Esophagus squamous epithelium (tissue), 5 donors: ENCODE measurements at regions not wholly inside any gene's neighbourhood (a gene's known extent, or its start where the extent isn't known, plus 50 kb on each side); places are given as distances from the start of the nearest gene placed in this dataset.

Experiments
- DNase-seq: peaks from one replicate; lab custom pipeline; 2025; lab: John Stamatoyannopoulos, UW
- H3K27ac ChIP-seq, 4 donors: fragments of 200-600 bp; sonication (generic); one replicate each; pipeline ENCODE4 v1.5.1; 2016 to 2019; ENCODE audit warnings: mild to moderate bottlenecking in 1 of 4
- H3K27me3 ChIP-seq, 4 donors: fragments of 200-600 bp; sonication (generic); 1 replicate in 3 of 4; 2 replicates in 1 of 4; pipeline versions ENCODE4 v1.5.1 to v1.6.0; 2017 to 2021; ENCODE audit warnings: antibody characterized with exemption in 1 of 4
- H3K36me3 ChIP-seq, 3 donors: fragments of 200-600 bp; sonication (generic); one replicate each; pipeline ENCODE4 v1.5.1; 2016 to 2019
- H3K4me1 ChIP-seq, 3 donors: fragments of 200-600 bp; sonication (generic); one replicate each; pipeline ENCODE4 v1.5.1; 2017 to 2019
- H3K4me3 ChIP-seq, 4 donors: fragments of 200-600 bp; sonication (generic); 1 replicate in 3 of 4; 2 replicates in 1 of 4; pipeline ENCODE4 v1.5.1; 2016 to 2019; ENCODE audit warnings: mild to moderate bottlenecking in 2 of 4, moderate library complexity in 1 of 4
- H3K9me3 ChIP-seq, 3 donors: fragments of 200-600 bp; sonication (generic); one replicate each; pipeline ENCODE4 v1.5.1; 2016 to 2019
- POLR2A ChIP-seq, 4 donors: fragments of 450-650 bp; IDR thresholded peaks; one replicate each; pipeline ENCODE4 v1.6.1; 2017; ENCODE audit warnings: antibody characterized with exemption in 4 of 4, mild to moderate bottlenecking in 4 of 4, moderate library complexity in 3 of 4
- WGBS, 2 donors: methylation state at CpG; one replicate each; pipeline ENCODE4 v1.1.5; 2018; 5-methylcytosine and 5-hydroxymethylcytosine counted together
- intact Hi-C: fragments of 100-400 bp; cut with DNase I; formaldehyde crosslinking; loops from one replicate; pipeline ENCODE4 v1.15.0; 2022
- TF ChIP-seq, protein P1 (sequence below), 6 experiments: fragments of 450-650 bp in 4 of 6; fragments of 200-600 bp in 2 of 6; sonication (generic) in 2 of 6; IDR thresholded peaks; one replicate each; pipeline ENCODE4 v1.5.1; 2016 to 2019; ENCODE audit warnings: antibody characterized with exemption in 6 of 6, mild to moderate bottlenecking in 4 of 6, moderate library complexity in 4 of 6
- donor health status: DM: yes; HTN: yes; CAD: no.

DNA sequence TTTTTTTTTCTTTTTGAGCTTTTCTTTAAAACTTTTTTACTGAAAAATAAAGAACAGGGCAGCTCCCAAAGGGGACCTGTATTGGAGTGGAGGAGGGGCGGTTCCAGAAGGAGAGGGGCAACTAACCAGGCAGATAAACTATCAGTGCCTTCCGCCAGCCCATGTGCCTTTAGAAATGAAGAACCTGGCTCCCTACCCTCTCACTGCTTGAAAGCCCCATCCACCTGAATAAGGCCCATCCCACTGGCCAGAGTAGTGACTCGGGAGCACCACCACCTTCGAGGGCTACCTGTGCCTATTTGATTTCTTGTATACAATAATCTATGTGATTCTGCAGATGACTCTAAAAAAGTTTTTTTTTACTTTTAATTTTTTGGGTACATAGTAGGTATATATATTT is 276.7 kb downstream of the PSAT1 start:
- 64 to 85% methylated on average over 4 of the region's 4 CpGs for WGBS, 2 donors
- no peaks in the 10 kb centered on the region for H3K36me3 ChIP-seq
- no peak overlapping the region for H3K27ac ChIP-seq
- H3K4me1 ChIP-seq: peaks cover 0 to 36% (median 0%) of the 10 kb centered on the region in 3 donors
- intact Hi-C loops: no loop called here
- no peaks in the 10 kb centered on the region for H3K27me3 ChIP-seq
- no peak overlapping the region for H3K4me3 ChIP-seq
- H3K9me3 ChIP-seq: no peaks in the 10 kb centered on the region
- TF ChIP-seq POLR2A (IDR thresholded peaks at IDR 0.05): no peak
- TF ChIP-seq, protein P1, sequence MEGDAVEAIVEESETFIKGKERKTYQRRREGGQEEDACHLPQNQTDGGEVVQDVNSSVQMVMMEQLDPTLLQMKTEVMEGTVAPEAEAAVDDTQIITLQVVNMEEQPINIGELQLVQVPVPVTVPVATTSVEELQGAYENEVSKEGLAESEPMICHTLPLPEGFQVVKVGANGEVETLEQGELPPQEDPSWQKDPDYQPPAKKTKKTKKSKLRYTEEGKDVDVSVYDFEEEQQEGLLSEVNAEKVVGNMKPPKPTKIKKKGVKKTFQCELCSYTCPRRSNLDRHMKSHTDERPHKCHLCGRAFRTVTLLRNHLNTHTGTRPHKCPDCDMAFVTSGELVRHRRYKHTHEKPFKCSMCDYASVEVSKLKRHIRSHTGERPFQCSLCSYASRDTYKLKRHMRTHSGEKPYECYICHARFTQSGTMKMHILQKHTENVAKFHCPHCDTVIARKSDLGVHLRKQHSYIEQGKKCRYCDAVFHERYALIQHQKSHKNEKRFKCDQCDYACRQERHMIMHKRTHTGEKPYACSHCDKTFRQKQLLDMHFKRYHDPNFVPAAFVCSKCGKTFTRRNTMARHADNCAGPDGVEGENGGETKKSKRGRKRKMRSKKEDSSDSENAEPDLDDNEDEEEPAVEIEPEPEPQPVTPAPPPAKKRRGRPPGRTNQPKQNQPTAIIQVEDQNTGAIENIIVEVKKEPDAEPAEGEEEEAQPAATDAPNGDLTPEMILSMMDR (IDR thresholded peaks at IDR 0.05): no peak
- DNase-seq: no peak

DNA sequence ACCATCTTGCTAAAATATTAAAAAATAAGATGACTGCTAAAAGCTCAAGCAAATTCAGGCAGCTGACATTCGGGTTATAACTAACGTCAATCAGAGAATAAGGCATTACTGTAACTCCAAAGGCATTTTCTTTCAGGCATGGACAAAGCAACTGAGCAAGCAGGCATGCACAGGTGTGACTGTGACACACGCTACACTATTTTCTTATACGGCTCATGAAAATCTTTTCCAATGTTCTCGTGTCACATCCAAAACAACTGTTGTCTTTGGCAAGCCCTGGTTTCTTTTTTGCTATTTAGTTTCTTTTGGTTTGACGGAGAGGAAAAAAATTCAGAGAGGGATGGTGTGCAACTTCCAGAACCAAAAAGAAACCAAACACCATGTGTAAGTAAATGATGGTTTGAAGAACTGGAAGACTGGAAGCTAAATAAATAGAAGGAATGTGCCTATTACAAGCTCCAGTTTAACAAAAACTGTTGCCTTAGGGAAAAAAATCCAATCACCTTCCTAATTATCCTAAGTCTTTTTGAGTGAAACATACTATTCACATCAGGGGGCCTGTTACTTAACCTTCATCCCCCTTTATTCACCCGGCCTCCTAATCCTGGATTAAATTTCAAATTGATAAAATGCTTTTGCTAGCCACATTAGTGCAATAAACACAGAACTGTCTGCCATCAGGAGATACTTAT is 277.6 kb downstream of the PSAT1 start:
- intact Hi-C loops: no loop called here
- no peak for TF ChIP-seq POLR2A (IDR thresholded peaks at IDR 0.05)
- TF ChIP-seq, protein P1 (IDR thresholded peaks at IDR 0.05): no peak
- DNase-seq: no peak
- Histone ChIP-seq H3K9me3 (no peaks in the 10 kb centered on the region), H3K27ac (no peak overlapping the region), H3K4me3 (no peak overlapping the region), H3K27me3 (no peaks in the 10 kb centered on the region), H3K4me1 (peaks cover 0 to 36% (median 0%) of the 10 kb centered on the region in 3 donors), H3K36me3 (no peaks in the 10 kb centered on the region)
- WGBS, 2 donors: 29 to 31% methylated on average over 7 of the region's 7 CpGs

- H3K27me3 ChIP-seq: no peaks in the 10 kb centered on the region
- H3K4me3 ChIP-seq: no peak overlapping the region
- no peaks in the 10 kb centered on the region for H3K36me3 ChIP-seq
- WGBS, 2 donors: 39 to 66% methylated on average over 4 of the region's 4 CpGs
- H3K27ac ChIP-seq: no peak overlapping the region
- peaks cover 0 to 36% (median 0%) of the 10 kb centered on the region in 3 donors for H3K4me1 ChIP-seq
- intact Hi-C loops: no loop called here
- no peaks in the 10 kb centered on the region for H3K9me3 ChIP-seq
- DNase-seq: no peak
- TF ChIP-seq, protein P1 (IDR thresholded peaks at IDR 0.05): no peak
- no peak for TF ChIP-seq POLR2A (IDR thresholded peaks at IDR 0.05)
Observed at GRCh38 chr9:78575081-78575480, 278.2 kb downstream of the PSAT1 start.

- intact Hi-C loops: no loop called here
- no peaks in the 10 kb centered on the region for H3K9me3 ChIP-seq
- H3K27me3 ChIP-seq: no peaks in the 10 kb centered on the region
- no peak for DNase-seq
- TF ChIP-seq, protein P1 (IDR thresholded peaks at IDR 0.05): no peak
- no peak for TF ChIP-seq POLR2A (IDR thresholded peaks at IDR 0.05)
- H3K4me1 ChIP-seq: peaks cover 0 to 36% (median 0%) of the 10 kb centered on the region in 3 donors
- H3K27ac ChIP-seq: no peak overlapping the region
- no peaks in the 10 kb centered on the region for H3K36me3 ChIP-seq
- WGBS, 2 donors: 77 to 83% methylated on average over 3 of the region's 3 CpGs
- no peak overlapping the region for H3K4me3 ChIP-seq
Observed at GRCh38 chr9:78575771-78576170, 278.8 kb downstream of the PSAT1 start.

- intact Hi-C loops: no loop called here
- TF ChIP-seq, protein P1 (IDR thresholded peaks at IDR 0.05): no peak
- no peak for TF ChIP-seq POLR2A (IDR thresholded peaks at IDR 0.05)
- WGBS, 2 donors: 76 to 78% methylated on average over 5 of the region's 5 CpGs
Observed at GRCh38 chr9:78577156-78577906, 280.4 kb downstream of the PSAT1 start.

More at GRCh38 chr9:78577156-78577906, 280.4 kb downstream of the PSAT1 start:
- Histone ChIP-seq H3K4me1 (peaks cover 0 to 36% (median 0%) of the 10 kb centered on the region in 3 donors), H3K27me3 (no peaks in the 10 kb centered on the region), H3K27ac (peak overlapping the region in 1 of 4 donors; percentile 15), H3K9me3 (no peaks in the 10 kb centered on the region), H3K36me3 (no peaks in the 10 kb centered on the region), H3K4me3 (no peak overlapping the region)
- DNase-seq: no peak
